Mesenchymal stem cell (in vitro differentiated cells and primary cell): ENCODE measurements at regions not wholly inside any gene's neighbourhood (a gene's known extent, or its start where the extent isn't known, plus 50 kb on each side); places are given as distances from the start of the nearest gene placed in this dataset.
"Not testable (repeated sequence)": the region's sequence is repeated elsewhere in the genome, so short reads cannot be mapped to it uniquely, and the experiment has no call there.

Experiments
- DNase-seq: peaks from one replicate; pipeline ENCODE4 v3.0.0-alpha.2; 2013
- H2AFZ ChIP-seq: one replicate; pipeline ENCODE4 v1.6.1; 2013; ENCODE audit warnings: low read depth, mild to moderate bottlenecking, control low read depth, inconsistent platforms, low read length, moderate library complexity
- H2AK5ac ChIP-seq: 2 replicates; pipeline ENCODE4 v1.6.1; 2013; ENCODE audit warnings: low read length, moderate library complexity, mild to moderate bottlenecking, inconsistent platforms; ENCODE audit not compliant: severe bottlenecking
- H2BK120ac ChIP-seq: one replicate; pipeline ENCODE4 v1.6.1; 2013; ENCODE audit warnings: low read depth, mild to moderate bottlenecking, inconsistent platforms, low read length, moderate library complexity
- H2BK12ac ChIP-seq, 2 experiments: one replicate each; pipeline ENCODE4 v1.6.1; 2013; ENCODE audit warnings: inconsistent platforms in 2 of 2, low read length in 2 of 2, mild to moderate bottlenecking in 2 of 2, moderate library complexity in 2 of 2, control low read depth in 1 of 2
- H2BK15ac ChIP-seq: one replicate; pipeline ENCODE4 v1.6.1; 2013; ENCODE audit warnings: mild to moderate bottlenecking, low read depth, inconsistent platforms; ENCODE audit not compliant: poor library complexity, severe bottlenecking
- H2BK5ac ChIP-seq: 2 replicates; pipeline ENCODE4 v1.6.1; 2013; ENCODE audit warnings: low read depth, mild to moderate bottlenecking, low read length, control low read depth, inconsistent platforms; ENCODE audit not compliant: poor library complexity, severe bottlenecking
- H3K14ac ChIP-seq, 2 experiments: one replicate each; pipeline ENCODE4 v1.6.1; 2013; ENCODE audit warnings: inconsistent platforms in 2 of 2, low read length in 2 of 2, control low read depth in 1 of 2, mild to moderate bottlenecking in 1 of 2, moderate library complexity in 1 of 2
- H3K18ac ChIP-seq, 2 experiments: one replicate each; pipeline ENCODE4 v1.6.1; 2013; ENCODE audit warnings: inconsistent platforms in 2 of 2, low read length in 2 of 2, control low read depth in 1 of 2, low read depth in 1 of 2, mild to moderate bottlenecking in 1 of 2
- H3K23ac ChIP-seq, 2 experiments: one replicate each; pipeline ENCODE4 v1.6.1; 2013; ENCODE audit warnings: inconsistent platforms in 2 of 2, low read length in 2 of 2, mild to moderate bottlenecking in 2 of 2, moderate library complexity in 2 of 2, control low read depth in 1 of 2
- H3K27ac ChIP-seq: 2 replicates; pipeline ENCODE4 v1.5.1; 2013; ENCODE audit warnings: mild to moderate bottlenecking, moderate library complexity, low read length, control low read depth, inconsistent platforms; ENCODE audit not compliant: poor library complexity, severe bottlenecking
- H3K27me3 ChIP-seq, 2 experiments: 2 replicates each; pipeline versions ENCODE4 v1.6.1 to v1.7.0; 2013; ENCODE audit warnings: low read length in 2 of 2, mild to moderate bottlenecking in 2 of 2, moderate library complexity in 2 of 2, control low read depth in 1 of 2, inconsistent platforms in 1 of 2; ENCODE audit not compliant: control insufficient read depth in 1 of 2, insufficient read depth in 1 of 2
- H3K36me3 ChIP-seq, 2 experiments: 2 replicates each; pipeline versions ENCODE4 v1.6.1 to v1.7.0; 2013; ENCODE audit warnings: low read length in 2 of 2, control low read depth in 1 of 2, inconsistent platforms in 1 of 2, low read depth in 1 of 2, mild to moderate bottlenecking in 1 of 2; ENCODE audit not compliant: insufficient read depth in 2 of 2, control insufficient read depth in 1 of 2
- H3K4ac ChIP-seq, 2 experiments: one replicate each; pipeline ENCODE4 v1.6.1; 2013; ENCODE audit warnings: inconsistent platforms in 2 of 2, low read length in 2 of 2, mild to moderate bottlenecking in 2 of 2, moderate library complexity in 2 of 2, control low read depth in 1 of 2, low read depth in 1 of 2
- H3K4me1 ChIP-seq: 2 replicates; pipeline ENCODE4 v1.6.1; 2013; ENCODE audit warnings: low read depth, low read length, control low read depth; ENCODE audit not compliant: control insufficient read depth, insufficient read depth
- H3K4me2 ChIP-seq: 2 replicates; pipeline ENCODE4 v1.6.1; 2013; ENCODE audit warnings: low read length, mild to moderate bottlenecking, inconsistent platforms; ENCODE audit not compliant: poor library complexity, severe bottlenecking
- H3K4me3 ChIP-seq, 2 experiments: 2 replicates each; pipeline versions ENCODE4 v1.5.1 to v1.7.0; 2013; ENCODE audit warnings: low read length in 2 of 2, mild to moderate bottlenecking in 2 of 2, control low read depth in 1 of 2, low read depth in 1 of 2; ENCODE audit not compliant: insufficient read depth in 1 of 2
- H3K79me1 ChIP-seq: replicated peaks from 2 replicates; pipeline ENCODE4 v1.6.1; 2013; ENCODE audit warnings: mild to moderate bottlenecking, control low read depth, low read length, inconsistent platforms; ENCODE audit not compliant: poor library complexity, severe bottlenecking
- H3K9ac ChIP-seq: 2 replicates; pipeline ENCODE4 v1.7.0; 2013; ENCODE audit warnings: mild to moderate bottlenecking, low read length, moderate library complexity
- H3K9me3 ChIP-seq: 2 replicates; pipeline ENCODE4 v1.7.0; 2013; ENCODE audit warnings: mild to moderate bottlenecking, low read length; ENCODE audit not compliant: control insufficient read depth
- H4K8ac ChIP-seq: one replicate; pipeline ENCODE4 v1.6.1; 2013; ENCODE audit warnings: inconsistent platforms, mild to moderate bottlenecking, low read length, moderate library complexity
- H4K91ac ChIP-seq: one replicate; pipeline ENCODE4 v1.6.1; 2013; ENCODE audit warnings: mild to moderate bottlenecking, low read length, inconsistent platforms
- WGBS: methylation state at CpG from one replicate; pipeline ENCODE4 v1.1.7; 2013; ENCODE audit warnings: mixed read lengths; 5-methylcytosine and 5-hydroxymethylcytosine counted together

DNA sequence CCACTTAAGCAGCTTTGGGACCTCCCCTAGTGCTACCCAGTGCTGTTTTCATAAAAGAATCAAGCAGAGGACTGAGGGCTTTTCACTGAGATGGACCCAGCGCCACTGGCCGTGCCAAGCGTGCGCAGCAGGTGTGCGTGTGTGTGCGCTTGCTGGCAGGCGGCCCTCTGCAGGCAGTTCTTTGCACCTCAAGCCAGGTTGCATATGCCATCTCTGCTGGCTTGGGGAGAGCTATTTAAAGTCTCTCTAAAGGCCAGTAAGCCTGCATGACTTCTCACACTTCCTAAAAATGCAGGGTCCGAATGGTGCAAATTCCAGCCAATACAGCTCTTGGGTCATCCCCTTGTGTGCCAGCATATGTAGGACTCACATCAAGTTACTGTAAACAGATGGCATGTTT lies 255.5 kb downstream of the RNF152 start:
- H3K9me3 ChIP-seq: no peaks in the 10 kb centered on the region
- no peak overlapping the region for H3K14ac ChIP-seq
- H2BK15ac ChIP-seq: no peak overlapping the region
- no peak overlapping the region for H3K9ac ChIP-seq
- no peak overlapping the region for H3K23ac ChIP-seq
- no peak overlapping the region for H2BK5ac ChIP-seq
- H3K4me3 ChIP-seq: no peak overlapping the region
- peak overlapping the region in 1 of 2 experiments; percentile 28 for H2BK12ac ChIP-seq
- peak overlapping the region; percentile 73 for H4K91ac ChIP-seq
- no peak overlapping the region for H3K4ac ChIP-seq
- WGBS: 70% methylated on average over 8 of the region's 8 CpGs
- H3K27me3 ChIP-seq: no peaks in the 10 kb centered on the region
- peak overlapping the region; percentile 6 for H2BK120ac ChIP-seq
- peaks cover 1% of the 10 kb centered on the region for H3K4me1 ChIP-seq
- H3K36me3 ChIP-seq: no peaks in the 10 kb centered on the region
- H3K79me1 ChIP-seq: no peaks in the 10 kb centered on the region
- no peak overlapping the region for H3K27ac ChIP-seq
- no peak overlapping the region for H2AK5ac ChIP-seq
- H2AFZ ChIP-seq: no peak overlapping the region
- DNase-seq: no peak
- peak overlapping the region; percentile 45 for H4K8ac ChIP-seq
- H3K18ac ChIP-seq: no peak overlapping the region
- no peak overlapping the region for H3K4me2 ChIP-seq

DNA sequence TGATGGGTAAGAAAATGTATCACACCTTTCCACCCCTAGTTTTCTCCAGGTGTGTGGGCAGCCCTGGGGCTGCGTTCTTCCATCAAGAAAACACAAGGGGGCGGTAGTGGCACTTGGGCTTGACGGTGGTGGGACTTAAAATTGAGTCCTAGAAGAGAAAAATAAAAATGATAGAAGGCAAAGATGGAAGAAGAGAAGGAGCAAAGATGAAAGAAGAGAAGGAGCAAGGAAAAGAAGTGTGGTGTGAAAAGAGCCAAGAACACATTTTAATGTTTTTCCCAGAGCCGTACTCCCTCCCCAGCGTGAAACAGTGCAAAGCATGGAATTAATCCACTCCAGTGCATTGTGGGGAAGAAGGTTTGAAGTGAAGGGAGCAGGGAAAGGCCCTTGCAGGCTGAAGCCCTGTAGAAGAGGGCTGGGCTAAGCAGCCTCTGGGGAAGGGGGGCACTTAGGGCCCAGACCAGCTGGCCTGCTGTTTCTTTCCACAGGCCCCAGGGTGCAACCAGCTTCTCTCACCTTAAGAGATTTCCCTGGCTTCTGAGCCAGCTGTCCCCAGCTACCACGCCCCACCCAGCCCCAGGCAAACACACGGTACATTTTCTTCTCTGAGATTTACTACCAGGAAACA lies 256.8 kb downstream of the RNF152 start:
- 34% methylated on average over 5 of the region's 7 CpGs for WGBS
- Histone ChIP-seq H3K27me3 (no peaks in the 10 kb centered on the region), H2AK5ac (no peak overlapping the region)

GRCh38 chr18:61628085-61628484 lies 264.7 kb downstream of the RNF152 start:
- no peak for DNase-seq
- Histone ChIP-seq H3K4me3 (no peak overlapping the region), H3K4ac (no peak overlapping the region), H2AFZ (no peak overlapping the region), H3K9me3 (no peaks in the 10 kb centered on the region), H3K9ac (no peak overlapping the region), H2AK5ac (no peak overlapping the region), H4K8ac (no peak overlapping the region), H3K4me1 (no peaks in the 10 kb centered on the region), H3K18ac (no peak overlapping the region), H2BK15ac (no peak overlapping the region), H3K14ac (no peak overlapping the region), H3K36me3 (no peaks in the 10 kb centered on the region), H3K27me3 (no peaks in the 10 kb centered on the region), H3K4me2 (no peak overlapping the region), H2BK12ac (no peak overlapping the region), H3K27ac (no peak overlapping the region), H4K91ac (peak overlapping the region; percentile 25), H3K79me1 (no peaks in the 10 kb centered on the region), H2BK5ac (no peak overlapping the region), H3K23ac (no peak overlapping the region), H2BK120ac (no peak overlapping the region)
- 38% methylated on average over 3 of the region's 3 CpGs for WGBS

More for the DNA sequence above, 256.8 kb downstream of the RNF152 start:
- Histone ChIP-seq H3K9ac (no peak overlapping the region), H3K27ac (no peak overlapping the region), H3K79me1 (no peaks in the 10 kb centered on the region), H4K8ac (no peak overlapping the region), H3K9me3 (no peaks in the 10 kb centered on the region), H3K4me1 (peaks cover 1% of the 10 kb centered on the region), H3K4me2 (no peak overlapping the region), H2BK5ac (no peak overlapping the region), H3K36me3 (no peaks in the 10 kb centered on the region), H2AFZ (no peak overlapping the region), H2BK120ac (no peak overlapping the region), H3K4me3 (no peak overlapping the region), H2BK12ac (peak overlapping the region in 1 of 2 experiments; percentile 8), H4K91ac (no peak overlapping the region), H2BK15ac (no peak overlapping the region), H3K14ac (no peak overlapping the region), H3K18ac (peak overlapping the region in 1 of 2 experiments; percentile 46), H3K4ac (no peak overlapping the region), H3K23ac (no peak overlapping the region)
- DNase-seq: peak; percentile 57

DNA sequence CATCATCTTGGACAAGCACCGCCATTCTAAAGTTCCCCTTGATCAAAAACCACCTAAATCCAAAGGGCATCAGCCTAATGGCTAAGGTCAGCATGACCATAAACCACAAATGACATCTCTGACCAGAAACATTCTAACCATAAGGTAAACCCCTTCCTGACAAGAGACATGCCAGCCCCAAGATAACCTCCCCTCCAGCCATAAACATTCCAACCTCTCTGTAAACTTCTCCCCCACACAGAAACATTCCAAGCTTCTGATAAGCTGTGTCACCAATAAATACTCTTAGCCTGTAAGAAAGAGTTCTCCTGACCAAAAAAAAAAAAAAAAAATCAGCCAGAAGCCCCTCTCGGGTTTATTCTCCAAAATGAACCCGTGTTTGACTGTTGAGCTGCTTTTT lies 268.2 kb downstream of the RNF152 start:
- not testable (repeated sequence) for H2BK15ac ChIP-seq, H3K36me3 ChIP-seq, H3K9me3 ChIP-seq, H3K4me1 ChIP-seq, H3K79me1 ChIP-seq, DNase-seq, H2BK120ac ChIP-seq, H3K14ac ChIP-seq, H2BK5ac ChIP-seq, H3K4ac ChIP-seq, H3K27ac ChIP-seq, H4K8ac ChIP-seq, H4K91ac ChIP-seq, H2AFZ ChIP-seq, H3K23ac ChIP-seq, H3K27me3 ChIP-seq, H3K9ac ChIP-seq, H2BK12ac ChIP-seq, H3K4me3 ChIP-seq, H3K18ac ChIP-seq, H3K4me2 ChIP-seq, H2AK5ac ChIP-seq
- 81% methylated on average over 3 of the region's 3 CpGs for WGBS
